ENCODE measurements at regions not wholly inside any gene's neighbourhood (a gene's known extent, or its start where the extent isn't known, plus 50 kb on each side); places are given as distances from the start of the nearest gene placed in this dataset.

DNA sequence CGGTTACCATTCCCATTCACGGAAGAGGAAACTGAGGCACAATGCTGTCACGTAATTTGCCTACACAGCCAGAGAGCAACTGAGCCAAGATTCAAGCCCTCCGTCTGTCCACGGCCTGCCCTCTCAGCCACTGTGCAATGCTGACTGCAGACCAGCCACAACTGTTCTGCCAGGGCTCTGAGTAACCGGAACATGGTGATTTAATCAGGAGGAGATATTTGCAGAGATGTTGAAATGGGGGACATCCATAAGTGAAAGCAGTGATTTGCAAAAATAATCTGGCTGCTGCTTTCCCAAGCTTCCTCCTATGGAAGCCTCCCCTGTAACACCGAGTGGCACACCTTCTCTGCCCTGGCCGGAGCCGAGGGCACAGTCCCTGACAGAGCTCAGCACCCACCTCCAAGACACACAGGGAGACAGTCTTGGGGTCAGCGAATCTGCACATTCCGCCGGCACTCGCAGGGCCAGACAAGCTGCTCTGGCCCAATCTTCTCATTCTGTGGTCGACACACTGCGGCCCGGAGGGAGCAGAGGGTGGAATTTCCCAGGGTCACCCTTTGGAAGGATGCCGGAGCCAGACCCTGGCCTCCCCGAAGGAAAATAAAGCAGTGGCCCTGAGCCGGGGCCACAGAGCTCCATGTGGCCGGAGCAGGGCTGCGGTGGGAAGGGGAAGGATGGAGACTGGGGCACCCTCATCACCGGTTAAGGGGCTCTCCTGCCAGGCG lies 158.2 kb upstream of the DIO3 start:
- Histone ChIP-seq H3K4me3 (no peak overlapping the region), H3K27ac (no peak overlapping the region), H3K36me3 (no peaks in the 10 kb centered on the region), H3K4me1 (replicated peaks) (no peaks in the 10 kb centered on the region), H3K9me3 (no peaks in the 10 kb centered on the region), H3K27me3 (replicated peaks; ENCODE audit: insufficient read depth) (no peaks in the 10 kb centered on the region)
- no peak for TF ChIP-seq POLR2AphosphoS5 (IDR thresholded peaks at IDR 0.05)
- TF ChIP-seq, protein P1, sequence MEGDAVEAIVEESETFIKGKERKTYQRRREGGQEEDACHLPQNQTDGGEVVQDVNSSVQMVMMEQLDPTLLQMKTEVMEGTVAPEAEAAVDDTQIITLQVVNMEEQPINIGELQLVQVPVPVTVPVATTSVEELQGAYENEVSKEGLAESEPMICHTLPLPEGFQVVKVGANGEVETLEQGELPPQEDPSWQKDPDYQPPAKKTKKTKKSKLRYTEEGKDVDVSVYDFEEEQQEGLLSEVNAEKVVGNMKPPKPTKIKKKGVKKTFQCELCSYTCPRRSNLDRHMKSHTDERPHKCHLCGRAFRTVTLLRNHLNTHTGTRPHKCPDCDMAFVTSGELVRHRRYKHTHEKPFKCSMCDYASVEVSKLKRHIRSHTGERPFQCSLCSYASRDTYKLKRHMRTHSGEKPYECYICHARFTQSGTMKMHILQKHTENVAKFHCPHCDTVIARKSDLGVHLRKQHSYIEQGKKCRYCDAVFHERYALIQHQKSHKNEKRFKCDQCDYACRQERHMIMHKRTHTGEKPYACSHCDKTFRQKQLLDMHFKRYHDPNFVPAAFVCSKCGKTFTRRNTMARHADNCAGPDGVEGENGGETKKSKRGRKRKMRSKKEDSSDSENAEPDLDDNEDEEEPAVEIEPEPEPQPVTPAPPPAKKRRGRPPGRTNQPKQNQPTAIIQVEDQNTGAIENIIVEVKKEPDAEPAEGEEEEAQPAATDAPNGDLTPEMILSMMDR (IDR thresholded peaks at IDR 0.05) = no peak
- TF ChIP-seq POLR2A (IDR thresholded peaks at IDR 0.05) = no peak
- intact Hi-C loops (cut with DNase I) = no loop called here
- DNase-seq (ENCODE audit: low spot score) = no peak
- WGBS = 87% methylated on average over 23 of the region's 23 CpGs

DNA sequence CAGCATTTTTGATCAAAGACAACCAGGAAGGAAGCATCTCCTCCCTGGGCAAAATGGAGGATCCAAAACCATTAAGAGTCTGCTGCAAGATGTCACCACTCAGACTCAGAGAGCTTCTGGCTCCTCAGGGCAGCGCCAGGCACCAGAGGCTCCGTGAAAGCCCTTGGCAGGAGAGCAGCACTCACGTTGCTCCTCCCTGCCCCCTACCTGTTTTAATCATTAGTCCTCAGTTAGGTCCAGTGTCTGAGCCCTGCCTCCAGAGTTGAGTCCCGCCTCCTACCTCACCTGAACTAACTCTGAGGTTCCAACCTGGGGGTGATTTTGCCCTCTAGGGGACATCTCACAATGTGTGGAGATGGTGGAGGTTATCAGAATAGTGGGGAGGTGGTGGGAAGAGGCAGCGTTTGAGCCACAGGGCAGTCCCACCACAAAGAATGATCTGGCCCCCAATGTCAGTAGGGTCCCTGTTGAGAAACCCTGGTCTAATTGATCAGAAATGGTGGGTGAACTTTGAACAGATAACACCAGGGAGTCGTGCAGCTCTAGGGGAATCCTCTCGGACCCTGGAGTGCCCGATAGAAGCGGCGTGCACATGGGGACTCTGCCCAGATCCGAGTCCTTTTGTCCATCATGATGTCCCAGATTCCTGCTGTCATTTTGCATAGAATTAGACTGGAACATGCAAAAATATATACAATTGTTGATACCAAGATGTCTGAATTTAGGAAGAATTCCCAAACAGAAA lies 156.7 kb upstream of the DIO3 start:
- H3K36me3 ChIP-seq = no peaks in the 10 kb centered on the region
- TF ChIP-seq, protein P1 (IDR thresholded peaks at IDR 0.05) = no peak
- TF ChIP-seq POLR2AphosphoS5 (IDR thresholded peaks at IDR 0.05) (no peak), POLR2A (IDR thresholded peaks at IDR 0.05) (no peak)
- no peaks in the 10 kb centered on the region for H3K4me1 ChIP-seq (replicated peaks)
- no peak overlapping the region for H3K27ac ChIP-seq
- intact Hi-C loops (cut with DNase I) = loop anchor here (5.0 kb wide), 1 partner anchor 37 kb away; no protein-coding TSS in a partner anchor
- DNase-seq (ENCODE audit: low spot score) = no peak
- no peaks in the 10 kb centered on the region for H3K27me3 ChIP-seq (replicated peaks; ENCODE audit: insufficient read depth)
- H3K9me3 ChIP-seq = no peaks in the 10 kb centered on the region
- 77% methylated on average over 11 of the region's 11 CpGs for WGBS
- H3K4me3 ChIP-seq = no peak overlapping the region

DNA sequence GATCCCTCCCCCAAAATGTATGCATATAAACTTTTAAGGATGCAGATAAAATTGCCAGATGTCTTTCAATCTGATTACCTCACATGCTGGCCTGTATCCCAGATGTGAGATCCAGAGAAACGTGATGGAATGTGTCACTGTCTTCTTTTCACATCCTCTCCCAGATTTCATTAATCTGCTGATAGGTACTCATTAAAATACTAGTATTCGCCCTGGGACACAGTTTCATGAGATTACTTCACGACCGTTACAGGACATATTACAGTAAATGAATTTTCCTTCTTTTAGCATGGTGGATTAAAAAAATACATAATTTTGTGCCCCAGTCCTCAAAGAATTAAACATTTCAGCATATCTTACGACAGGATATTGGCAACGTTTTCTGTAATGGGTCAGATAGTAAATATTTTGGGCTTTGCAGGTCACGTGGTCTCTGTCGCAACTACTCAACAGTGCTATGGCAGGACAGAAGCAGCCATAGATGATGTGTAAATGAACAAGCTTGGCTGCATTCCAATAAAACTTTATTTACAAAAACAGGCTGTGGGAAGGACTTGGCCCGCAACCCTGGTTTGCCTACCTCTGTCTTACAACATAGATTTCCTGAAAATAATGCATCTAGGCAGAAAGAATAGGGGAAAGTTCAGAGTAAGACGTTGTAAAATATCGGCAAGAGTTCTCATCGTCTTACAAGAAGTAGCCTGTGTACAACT lies 156.0 kb upstream of the DIO3 start:
- H3K9me3 ChIP-seq = no peaks in the 10 kb centered on the region
- TF ChIP-seq POLR2A (IDR thresholded peaks at IDR 0.05) (no peak), POLR2AphosphoS5 (IDR thresholded peaks at IDR 0.05) (no peak)
- TF ChIP-seq, protein P1 (IDR thresholded peaks at IDR 0.05) = no peak
- no peaks in the 10 kb centered on the region for H3K4me1 ChIP-seq (replicated peaks)
- WGBS = 66% methylated on average over 12 of the region's 12 CpGs
- DNase-seq (ENCODE audit: low spot score) = no peak
- H3K27me3 ChIP-seq (replicated peaks; ENCODE audit: insufficient read depth) = no peaks in the 10 kb centered on the region
- no peak overlapping the region for H3K4me3 ChIP-seq
- intact Hi-C loops (cut with DNase I) = loop anchor here (5.0 kb wide), 1 partner anchor 38 kb away; no protein-coding TSS in a partner anchor
- no peak overlapping the region for H3K27ac ChIP-seq
- H3K36me3 ChIP-seq = no peaks in the 10 kb centered on the region

DNA sequence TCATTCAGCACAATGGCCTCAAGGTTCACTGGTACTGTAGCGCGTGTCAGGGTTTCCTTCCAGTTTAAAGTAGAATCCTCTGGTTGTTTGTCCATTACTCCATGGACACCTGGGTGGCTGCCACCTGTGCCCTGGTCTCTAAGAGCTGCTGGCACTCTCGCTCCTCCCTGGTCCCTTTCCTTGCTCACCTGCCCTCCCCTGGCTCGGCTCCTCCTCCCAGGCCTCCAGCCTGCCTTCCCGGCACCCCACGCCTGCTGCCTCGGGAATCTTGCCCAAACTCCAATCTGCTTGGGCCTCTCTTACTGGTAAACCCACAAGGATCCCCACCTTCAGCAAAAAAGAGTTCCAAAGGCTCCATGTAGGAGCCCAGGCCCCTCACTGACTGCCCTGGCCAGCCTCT lies 154.4 kb upstream of the DIO3 start:
- Histone ChIP-seq H3K4me3 (no peak overlapping the region), H3K36me3 (no peaks in the 10 kb centered on the region), H3K4me1 (replicated peaks) (no peaks in the 10 kb centered on the region), H3K9me3 (no peaks in the 10 kb centered on the region), H3K27me3 (replicated peaks; ENCODE audit: insufficient read depth) (no peaks in the 10 kb centered on the region), H3K27ac (peak overlapping the region; percentile 52)
- DNase-seq (ENCODE audit: low spot score) = no peak
- TF ChIP-seq POLR2AphosphoS5 (IDR thresholded peaks at IDR 0.05) = no peak
- TF ChIP-seq, protein P1 (IDR thresholded peaks at IDR 0.05) = no peak
- intact Hi-C loops (cut with DNase I) = loop anchor here (5.0 kb wide), 1 partner anchor 40 kb away; no protein-coding TSS in a partner anchor
- WGBS = 87% methylated on average over 7 of the region's 7 CpGs

Measured in prostate gland (tissue), 2 donors.